Heart left ventricle (tissue), 16 donors: ENCODE measurements at regions not wholly inside any gene's neighbourhood (a gene's known extent, or its start where the extent isn't known, plus 50 kb on each side); places are given as distances from the start of the nearest gene placed in this dataset.

Source experiments
- ATAC-seq, 4 donors: fragments of 200-7000 bp; cut with Tn5 transposase; one replicate each; pipeline ENCODE4 v1.9.1; 2020 to 2022; ENCODE audit warnings: moderate library complexity in 4 of 4, mild to moderate bottlenecking in 3 of 4, moderate number of reproducible peaks in 1 of 4
- DNase-seq, 5 donors: peaks; one replicate each; pipeline ENCODE4 v3.0.0-alpha.2; 2020
- H3K27ac ChIP-seq, 12 donors: fragments of 200-600 bp; sonication (generic) in 4 of 12; one replicate each; pipeline versions ENCODE4 v1.5.0 to v1.8.0; 2016 to 2022; ENCODE audit warnings: mild to moderate bottlenecking in 2 of 12
- H3K27me3 ChIP-seq, 9 donors: fragments of 200-600 bp; sonication (generic) in 2 of 9; one replicate each; pipeline versions ENCODE4 v1.5.1 to v1.8.0; 2016 to 2022; ENCODE audit warnings: mild to moderate bottlenecking in 3 of 9
- H3K36me3 ChIP-seq, 9 donors: fragments of 200-600 bp; sonication (generic) in 2 of 9; one replicate each; pipeline versions ENCODE4 v1.5.0 to v1.8.0; 2018 to 2022; ENCODE audit warnings: mild to moderate bottlenecking in 2 of 9
- H3K4me1 ChIP-seq, 12 donors: fragments of 200-600 bp; sonication (generic) in 4 of 12; one replicate each; pipeline versions ENCODE4 v1.5.0 to v1.8.0; 2016 to 2022; ENCODE audit warnings: mild to moderate bottlenecking in 3 of 12
- H3K4me3 ChIP-seq, 12 donors: fragments of 200-600 bp; sonication (generic) in 4 of 12; one replicate each; pipeline versions ENCODE4 v1.5.0 to v1.8.0; 2017 to 2022; ENCODE audit warnings: mild to moderate bottlenecking in 9 of 12, moderate library complexity in 4 of 12
- H3K9me3 ChIP-seq, 12 donors: fragments of 200-600 bp; sonication (generic) in 4 of 12; one replicate each; pipeline versions ENCODE4 v1.5.0 to v1.8.0; 2016 to 2022; ENCODE audit warnings: mild to moderate bottlenecking in 1 of 12
- CTCF ChIP-seq, 12 donors: fragments of 200-600 bp; sonication (generic) in 4 of 12; IDR thresholded peaks; one replicate each; pipeline versions ENCODE4 v1.5.0 to v1.8.0; 2018 to 2022; ENCODE audit warnings: antibody characterized with exemption in 12 of 12, mild to moderate bottlenecking in 5 of 12
- POLR2A ChIP-seq, 2 donors: fragments of 450-650 bp; IDR thresholded peaks; one replicate each; pipeline ENCODE4 v1.6.1; 2017; ENCODE audit warnings: antibody characterized with exemption in 2 of 2, mild to moderate bottlenecking in 2 of 2, moderate library complexity in 2 of 2
- WGBS, 4 donors: extraction: QIAGEN DNeasy Blood & Tissue Kit in 2 of 4; methylation state at CpG; one replicate each; pipeline versions ENCODE4 v1.1.5 to v1.1.7; 2013 to 2018; 5-methylcytosine and 5-hydroxymethylcytosine counted together
- intact Hi-C, 10 donors: fragments of 100-400 bp; cut with DNase I; formaldehyde crosslinking; loops; one replicate each; pipeline versions ENCODE4 v1.11.1 to v1.14.2; 2022
- donor health status: ischemic (EF 13 %, LVEDD 7.1; RV severe dilation, severe dysfunction).
- donor health status: healthy with polysubstance abuse.
- donor health status: DM: no; HTN: yes; CAD: no.
- donor health status: DM: no; HTN: no; CAD: no.
- donor health status: ischemic (EF 25% LVEDD 6.9; RV normal size, moderate dysfunction).
- donor health status: ischemic (EF 25% LVEDD 5.7; RV mildly dilated, moderate dysfunction).
- donor health status: healthy.
- donor health status: DM: yes; HTN: yes; CAD: no.
- donor health status: ischemic (EF 35%, LVEDD 5.7; RV mildly dilated, moderate dysfunction).
- donor health status: nonischemic (EF 11% LVEDD 7.7; RV severe dilation, severe dysfunction).
- donor health status: DM: yes; HTN: yes; CAD: no.
- donor health status: PGD.
- donor health status: ischemic (EF 29% LVEDD 5.4; RV normal size, mild dysfunction).
- donor health status: nonischemic (EF 23%, LVEDD 6.1; RV moderate dilation, normal function).

- ATAC-seq: no peak
- TF ChIP-seq CTCF (IDR thresholded peaks at IDR 0.05): no peak
Observed at GRCh38 chr4:65175585-65175984, 494.7 kb downstream of the EPHA5 start.

GRCh38 chr4:65170768-65171514 is 499.3 kb downstream of the EPHA5 start:
- H3K4me3 ChIP-seq: no peak overlapping the region
- WGBS, 4 donors: 83 to 87% (median 87%) methylated on average over 6 of the region's 6 CpGs
- intact Hi-C loops: no loop called here
- no peaks in the 10 kb centered on the region for H3K9me3 ChIP-seq
- no peaks in the 10 kb centered on the region for H3K36me3 ChIP-seq
- DNase-seq (no peak), ATAC-seq (no peak)
- no peaks in the 10 kb centered on the region for H3K27me3 ChIP-seq
- no peak overlapping the region for H3K27ac ChIP-seq
- no peaks in the 10 kb centered on the region for H3K4me1 ChIP-seq
- TF ChIP-seq CTCF (IDR thresholded peaks at IDR 0.05): no peak
- TF ChIP-seq POLR2A (IDR thresholded peaks at IDR 0.05): no peak

More at GRCh38 chr4:65175585-65175984, 494.7 kb downstream of the EPHA5 start:
- Histone ChIP-seq H3K4me3 (no peak overlapping the region), H3K36me3 (no peaks in the 10 kb centered on the region), H3K27me3 (no peaks in the 10 kb centered on the region), H3K27ac (no peak overlapping the region), H3K9me3 (no peaks in the 10 kb centered on the region), H3K4me1 (no peaks in the 10 kb centered on the region)
- intact Hi-C loops: no loop called here
- 66 to 69% (median 67%) methylated on average over 5 of the region's 5 CpGs for WGBS, 4 donors
- DNase-seq: no peak

GRCh38 chr4:65167719-65168118 is 502.6 kb downstream of the EPHA5 start:
- DNase-seq: no peak
- WGBS, 4 donors: 58 to 63% (median 62%) methylated on average over 3 of the region's 3 CpGs
- intact Hi-C loops: no loop called here
- H3K9me3 ChIP-seq: no peaks in the 10 kb centered on the region
- H3K27me3 ChIP-seq: no peaks in the 10 kb centered on the region
- H3K36me3 ChIP-seq: no peaks in the 10 kb centered on the region
- TF ChIP-seq CTCF (IDR thresholded peaks at IDR 0.05): no peak
- no peak for TF ChIP-seq POLR2A (IDR thresholded peaks at IDR 0.05)
- no peak for ATAC-seq
- no peak overlapping the region for H3K4me3 ChIP-seq
- no peaks in the 10 kb centered on the region for H3K4me1 ChIP-seq
- H3K27ac ChIP-seq: no peak overlapping the region

GRCh38 chr4:65152205-65152604 is 518.1 kb downstream of the EPHA5 start:
- Histone ChIP-seq H3K9me3 (peaks cover 0 to 6% (median 0%) of the 10 kb centered on the region in 12 donors), H3K27me3 (no peaks in the 10 kb centered on the region), H3K36me3 (no peaks in the 10 kb centered on the region), H3K27ac (no peak overlapping the region), H3K4me1 (no peaks in the 10 kb centered on the region), H3K4me3 (no peak overlapping the region)
- ATAC-seq: no peak
- TF ChIP-seq POLR2A (IDR thresholded peaks at IDR 0.05): no peak
- no peak for TF ChIP-seq CTCF (IDR thresholded peaks at IDR 0.05)
- DNase-seq: no peak
- intact Hi-C loops: no loop called here
